Astrocyte (in vitro differentiated cells and primary cell): ENCODE measurements at regions not wholly inside any gene's neighbourhood (a gene's known extent, or its start where the extent isn't known, plus 50 kb on each side); places are given as distances from the start of the nearest gene placed in this dataset.

Source experiments
- DNase-seq: peaks from one replicate; pipeline ENCODE4 v3.0.0-alpha.2; 2010; ENCODE audit warnings: low read depth
- FAIRE-seq: peaks from 2 replicates; lab custom pipeline; 2011; peaks lifted over from hg19 to GRCh38; lab: Jason Lieb, UNC
- H2AFZ ChIP-seq: 2 replicates; pipeline ENCODE4 v1.6.0; 2012; ENCODE audit warnings: low read depth, low read length, inconsistent platforms
- H3K27ac ChIP-seq: 2 replicates; pipeline ENCODE4 v1.5.1; 2011; ENCODE audit warnings: low read depth, low read length, inconsistent platforms
- H3K27me3 ChIP-seq: 2 replicates; pipeline ENCODE4 v1.6.0; 2011; ENCODE audit warnings: low read length, inconsistent platforms; ENCODE audit not compliant: insufficient read depth
- H3K36me3 ChIP-seq: 2 replicates; pipeline ENCODE4 v1.5.1; 2011; ENCODE audit warnings: low read length, inconsistent platforms; ENCODE audit not compliant: insufficient read depth
- H3K4me1 ChIP-seq: 2 replicates; pipeline ENCODE4 v1.5.1; 2011; ENCODE audit warnings: low read length, inconsistent platforms; ENCODE audit not compliant: insufficient read depth
- H3K4me2 ChIP-seq: 2 replicates; pipeline ENCODE4 v1.6.0; 2012; ENCODE audit warnings: low read length, inconsistent platforms
- H3K4me3 ChIP-seq: 2 replicates; pipeline ENCODE4 v1.5.1; 2011; ENCODE audit warnings: low read depth, mild to moderate bottlenecking, low read length, inconsistent platforms; ENCODE audit not compliant: insufficient read depth
- H3K79me2 ChIP-seq: 2 replicates; pipeline ENCODE4 v1.6.0; 2012; ENCODE audit warnings: mild to moderate bottlenecking, low read length, inconsistent platforms; ENCODE audit not compliant: insufficient read depth
- H3K9ac ChIP-seq: 2 replicates; pipeline ENCODE4 v1.6.0; 2012; ENCODE audit warnings: mild to moderate bottlenecking, low read length, inconsistent platforms
- H3K9me3 ChIP-seq: 2 replicates; pipeline ENCODE4 v1.5.1; 2012; ENCODE audit warnings: low read depth, mild to moderate bottlenecking, low read length, inconsistent platforms; ENCODE audit not compliant: insufficient read depth
- H4K20me1 ChIP-seq: 2 replicates; pipeline ENCODE4 v1.6.0; 2012; ENCODE audit warnings: low read length, inconsistent platforms; ENCODE audit not compliant: insufficient read depth
- H3K27ac Mint-ChIP-seq: one replicate; pipeline ENCODE4 v1.8.0; 2021; ENCODE audit warnings: mild to moderate bottlenecking, mixed read lengths; ENCODE audit not compliant: unreplicated experiment
- H3K27me3 Mint-ChIP-seq: one replicate; pipeline ENCODE4 v1.8.0; 2021; ENCODE audit warnings: low read depth, mixed read lengths; ENCODE audit not compliant: unreplicated experiment
- H3K36me3 Mint-ChIP-seq: one replicate; pipeline ENCODE4 v1.8.0; 2021; ENCODE audit warnings: low read depth, mixed read lengths; ENCODE audit not compliant: unreplicated experiment
- H3K4me1 Mint-ChIP-seq: one replicate; pipeline ENCODE4 v1.8.0; 2021; ENCODE audit warnings: low read depth, mixed read lengths; ENCODE audit not compliant: unreplicated experiment
- H3K4me3 Mint-ChIP-seq: one replicate; pipeline ENCODE4 v1.8.0; 2021; ENCODE audit warnings: mild to moderate bottlenecking, moderate library complexity, mixed read lengths; ENCODE audit not compliant: unreplicated experiment
- H3K9me3 Mint-ChIP-seq: one replicate; pipeline ENCODE4 v1.8.0; 2021; ENCODE audit warnings: mild to moderate bottlenecking, mixed read lengths; ENCODE audit not compliant: unreplicated experiment
- EZH2 ChIP-seq: IDR thresholded peaks from 2 replicates; pipeline ENCODE4 v1.6.1; 2012; ENCODE audit warnings: mild to moderate bottlenecking, low read length, inconsistent platforms; ENCODE audit not compliant: insufficient read depth
- TF ChIP-seq, protein P1 (sequence below): IDR thresholded peaks from 2 replicates; pipeline ENCODE4 v1.5.1; 2011; ENCODE audit warnings: low read depth, mild to moderate bottlenecking, inconsistent platforms, low read length, moderate library complexity; ENCODE audit not compliant: insufficient read depth

DNA sequence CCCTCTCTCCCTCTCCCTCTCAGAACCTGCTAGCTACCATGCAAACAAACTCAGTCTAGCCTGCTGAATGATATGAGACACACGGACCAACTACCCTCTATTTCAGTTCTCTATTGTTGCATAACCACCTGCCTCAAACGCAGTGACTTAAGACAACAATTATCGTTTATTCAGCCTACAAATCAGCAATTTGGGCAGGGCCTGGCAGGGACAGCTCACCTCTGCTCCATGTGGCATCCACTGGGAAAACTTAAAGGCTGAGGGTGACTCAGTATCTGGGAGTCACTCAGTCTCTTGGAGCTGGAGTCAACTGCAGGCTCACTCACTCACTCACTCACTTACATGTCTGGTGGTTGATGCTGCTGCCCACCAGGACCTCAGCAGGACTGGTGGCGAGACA, 121.3 kb downstream of the SEC16B start:
- Mint-ChIP-seq H3K4me3 (peak overlapping the region; percentile 6), H3K4me1 (peaks cover 22% of the 10 kb centered on the region), H3K27me3 (no peaks in the 10 kb centered on the region), H3K9me3 (peaks cover 5% of the 10 kb centered on the region), H3K36me3 (no peaks in the 10 kb centered on the region), H3K27ac (peak overlapping the region; percentile 95)
- no peaks in the 10 kb centered on the region for H3K36me3 ChIP-seq
- no peaks in the 10 kb centered on the region for H3K27me3 ChIP-seq
- H3K79me2 ChIP-seq = no peaks in the 10 kb centered on the region
- H3K4me3 ChIP-seq = no peak overlapping the region
- H2AFZ ChIP-seq = peak overlapping the region; percentile 20
- peak overlapping the region; percentile 31 for H3K9ac ChIP-seq
- H3K27ac ChIP-seq = peak overlapping the region; percentile 60
- FAIRE-seq (no peak), DNase-seq (peak; percentile 67)
- H3K9me3 ChIP-seq = no peaks in the 10 kb centered on the region
- H3K4me2 ChIP-seq = peak overlapping the region; percentile 55
- H4K20me1 ChIP-seq = no peaks in the 10 kb centered on the region
- peaks cover 19% of the 10 kb centered on the region for H3K4me1 ChIP-seq
- no peak for TF ChIP-seq EZH2
- TF ChIP-seq, protein P1, sequence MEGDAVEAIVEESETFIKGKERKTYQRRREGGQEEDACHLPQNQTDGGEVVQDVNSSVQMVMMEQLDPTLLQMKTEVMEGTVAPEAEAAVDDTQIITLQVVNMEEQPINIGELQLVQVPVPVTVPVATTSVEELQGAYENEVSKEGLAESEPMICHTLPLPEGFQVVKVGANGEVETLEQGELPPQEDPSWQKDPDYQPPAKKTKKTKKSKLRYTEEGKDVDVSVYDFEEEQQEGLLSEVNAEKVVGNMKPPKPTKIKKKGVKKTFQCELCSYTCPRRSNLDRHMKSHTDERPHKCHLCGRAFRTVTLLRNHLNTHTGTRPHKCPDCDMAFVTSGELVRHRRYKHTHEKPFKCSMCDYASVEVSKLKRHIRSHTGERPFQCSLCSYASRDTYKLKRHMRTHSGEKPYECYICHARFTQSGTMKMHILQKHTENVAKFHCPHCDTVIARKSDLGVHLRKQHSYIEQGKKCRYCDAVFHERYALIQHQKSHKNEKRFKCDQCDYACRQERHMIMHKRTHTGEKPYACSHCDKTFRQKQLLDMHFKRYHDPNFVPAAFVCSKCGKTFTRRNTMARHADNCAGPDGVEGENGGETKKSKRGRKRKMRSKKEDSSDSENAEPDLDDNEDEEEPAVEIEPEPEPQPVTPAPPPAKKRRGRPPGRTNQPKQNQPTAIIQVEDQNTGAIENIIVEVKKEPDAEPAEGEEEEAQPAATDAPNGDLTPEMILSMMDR = no peak

DNA sequence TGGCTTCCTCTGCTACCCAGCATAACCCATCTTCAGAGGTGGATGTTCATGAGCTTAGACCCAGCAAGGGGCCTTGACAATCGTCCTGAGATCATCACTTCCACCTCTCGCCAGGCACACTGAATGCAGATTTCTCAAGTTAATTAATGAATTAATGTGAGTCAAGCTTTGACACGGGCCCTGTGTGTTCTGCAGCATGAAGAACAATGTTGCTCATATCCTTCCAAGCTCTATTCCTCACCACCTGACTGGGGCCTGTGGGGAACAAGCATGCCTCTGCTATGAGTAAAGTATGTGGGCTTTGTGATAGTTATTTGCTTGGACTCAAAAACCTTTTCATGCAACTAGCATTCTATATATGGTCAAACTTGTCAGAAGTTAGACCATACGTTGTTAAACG, 122.0 kb downstream of the SEC16B start:
- FAIRE-seq (no peak), DNase-seq (peak; percentile 95)
- Mint-ChIP-seq H3K36me3 (no peaks in the 10 kb centered on the region), H3K27ac (peak overlapping the region; percentile 37), H3K27me3 (no peaks in the 10 kb centered on the region), H3K9me3 (peaks cover 5% of the 10 kb centered on the region), H3K4me1 (peaks cover 22% of the 10 kb centered on the region), H3K4me3 (no peak overlapping the region)
- Histone ChIP-seq H3K79me2 (no peaks in the 10 kb centered on the region), H3K9me3 (no peaks in the 10 kb centered on the region), H2AFZ (peak overlapping the region; percentile 6), H3K36me3 (no peaks in the 10 kb centered on the region), H3K4me3 (no peak overlapping the region), H3K4me2 (peak overlapping the region; percentile 55), H3K4me1 (peaks cover 19% of the 10 kb centered on the region), H3K27me3 (no peaks in the 10 kb centered on the region), H4K20me1 (no peaks in the 10 kb centered on the region), H3K9ac (peak overlapping the region; percentile 31), H3K27ac (peak overlapping the region; percentile 60)
- TF ChIP-seq EZH2 = no peak
- TF ChIP-seq, protein P1 = no peak

DNA sequence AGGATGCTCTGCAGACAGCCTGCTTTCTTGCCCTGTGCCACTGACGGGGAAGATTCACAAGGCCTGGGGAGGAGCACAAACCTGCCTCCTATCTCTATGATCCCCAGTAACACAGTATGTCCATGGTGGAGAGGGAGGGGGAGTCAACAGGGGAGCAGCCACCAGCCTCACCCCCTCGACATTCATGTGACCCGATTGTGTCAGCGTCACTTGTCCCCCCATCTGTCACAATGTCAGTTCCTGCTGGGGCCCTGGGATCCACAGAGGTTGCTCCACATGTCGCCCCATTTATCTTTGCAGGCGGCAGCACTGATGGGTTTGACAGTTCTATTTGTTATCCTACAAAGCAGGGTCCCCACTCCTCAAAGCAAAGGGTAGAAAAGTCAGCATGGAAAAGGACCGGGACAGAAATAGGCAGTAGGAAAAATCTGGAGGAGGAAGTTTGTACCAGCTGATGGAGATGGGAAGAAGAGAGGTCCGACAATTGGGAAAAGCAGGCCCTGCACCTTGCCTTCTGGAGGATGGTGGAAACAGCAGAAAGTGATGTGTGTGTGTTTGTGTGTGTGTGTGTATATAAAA, 130.9 kb downstream of the SEC16B start:
- H3K27me3 ChIP-seq = peaks cover 3% of the 10 kb centered on the region
- DNase-seq (no peak), FAIRE-seq (no peak)
- no peak for TF ChIP-seq EZH2
- TF ChIP-seq, protein P1 = no peak
- no peak overlapping the region for H3K4me3 ChIP-seq
- H4K20me1 ChIP-seq = no peaks in the 10 kb centered on the region
- H3K4me1 ChIP-seq = no peaks in the 10 kb centered on the region
- H3K27ac ChIP-seq = no peak overlapping the region
- H2AFZ ChIP-seq = no peak overlapping the region
- no peaks in the 10 kb centered on the region for H3K36me3 ChIP-seq
- no peak overlapping the region for H3K4me2 ChIP-seq
- H3K9me3 ChIP-seq = no peaks in the 10 kb centered on the region
- peaks cover 11% of the 10 kb centered on the region for H3K27me3 Mint-ChIP-seq
- H3K79me2 ChIP-seq = no peaks in the 10 kb centered on the region
- peaks cover 1% of the 10 kb centered on the region for H3K36me3 Mint-ChIP-seq
- H3K27ac Mint-ChIP-seq = no peak overlapping the region
- no peak overlapping the region for H3K9ac ChIP-seq
- no peak overlapping the region for H3K4me3 Mint-ChIP-seq
- no peaks in the 10 kb centered on the region for H3K4me1 Mint-ChIP-seq
- peaks cover under 1% of the 10 kb centered on the region for H3K9me3 Mint-ChIP-seq
